Esophagus squamous epithelium (tissue), 4 donors: ENCODE measurements at regions not wholly inside any gene's neighbourhood (a gene's known extent, or its start where the extent isn't known, plus 50 kb on each side); places are given as distances from the start of the nearest gene placed in this dataset.

Source experiments
- POLR2A ChIP-seq, 4 donors: fragments of 450-650 bp; IDR thresholded peaks; one replicate each; pipeline ENCODE4 v1.6.1; 2017; ENCODE audit warnings: antibody characterized with exemption in 4 of 4, mild to moderate bottlenecking in 4 of 4, moderate library complexity in 3 of 4
- TF ChIP-seq, protein P1 (sequence below), 6 experiments: fragments of 450-650 bp in 4 of 6; fragments of 200-600 bp in 2 of 6; sonication (generic) in 2 of 6; IDR thresholded peaks; one replicate each; pipeline ENCODE4 v1.5.1; 2016 to 2019; ENCODE audit warnings: antibody characterized with exemption in 6 of 6, mild to moderate bottlenecking in 4 of 6, moderate library complexity in 4 of 6

GRCh38 chr1:71345491-71345890 lies 264.7 kb upstream of the ZRANB2 start:
- TF ChIP-seq, protein P1, sequence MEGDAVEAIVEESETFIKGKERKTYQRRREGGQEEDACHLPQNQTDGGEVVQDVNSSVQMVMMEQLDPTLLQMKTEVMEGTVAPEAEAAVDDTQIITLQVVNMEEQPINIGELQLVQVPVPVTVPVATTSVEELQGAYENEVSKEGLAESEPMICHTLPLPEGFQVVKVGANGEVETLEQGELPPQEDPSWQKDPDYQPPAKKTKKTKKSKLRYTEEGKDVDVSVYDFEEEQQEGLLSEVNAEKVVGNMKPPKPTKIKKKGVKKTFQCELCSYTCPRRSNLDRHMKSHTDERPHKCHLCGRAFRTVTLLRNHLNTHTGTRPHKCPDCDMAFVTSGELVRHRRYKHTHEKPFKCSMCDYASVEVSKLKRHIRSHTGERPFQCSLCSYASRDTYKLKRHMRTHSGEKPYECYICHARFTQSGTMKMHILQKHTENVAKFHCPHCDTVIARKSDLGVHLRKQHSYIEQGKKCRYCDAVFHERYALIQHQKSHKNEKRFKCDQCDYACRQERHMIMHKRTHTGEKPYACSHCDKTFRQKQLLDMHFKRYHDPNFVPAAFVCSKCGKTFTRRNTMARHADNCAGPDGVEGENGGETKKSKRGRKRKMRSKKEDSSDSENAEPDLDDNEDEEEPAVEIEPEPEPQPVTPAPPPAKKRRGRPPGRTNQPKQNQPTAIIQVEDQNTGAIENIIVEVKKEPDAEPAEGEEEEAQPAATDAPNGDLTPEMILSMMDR (IDR thresholded peaks at IDR 0.05): no peak
- TF ChIP-seq POLR2A (IDR thresholded peaks at IDR 0.05): no peak
